GM12891 (cell line): ENCODE measurements at regions not wholly inside any gene's neighbourhood (a gene's known extent, or its start where the extent isn't known, plus 50 kb on each side); places are given as distances from the start of the nearest gene placed in this dataset.

Experiments used
- POLR2A ChIP-seq: IDR thresholded peaks from 2 replicates; pipeline ENCODE4 v1.6.1; 2011; ENCODE audit warnings: low read depth, low read length, control low read depth
- POLR2AphosphoS5 ChIP-seq: IDR thresholded peaks from 2 replicates; pipeline ENCODE4 v1.6.1; 2011; ENCODE audit warnings: low read depth, low read length, control low read depth
- TAF1 ChIP-seq: IDR thresholded peaks from 2 replicates; pipeline ENCODE4 v1.6.1; 2011; ENCODE audit warnings: low read depth, low read length, control low read depth

DNA sequence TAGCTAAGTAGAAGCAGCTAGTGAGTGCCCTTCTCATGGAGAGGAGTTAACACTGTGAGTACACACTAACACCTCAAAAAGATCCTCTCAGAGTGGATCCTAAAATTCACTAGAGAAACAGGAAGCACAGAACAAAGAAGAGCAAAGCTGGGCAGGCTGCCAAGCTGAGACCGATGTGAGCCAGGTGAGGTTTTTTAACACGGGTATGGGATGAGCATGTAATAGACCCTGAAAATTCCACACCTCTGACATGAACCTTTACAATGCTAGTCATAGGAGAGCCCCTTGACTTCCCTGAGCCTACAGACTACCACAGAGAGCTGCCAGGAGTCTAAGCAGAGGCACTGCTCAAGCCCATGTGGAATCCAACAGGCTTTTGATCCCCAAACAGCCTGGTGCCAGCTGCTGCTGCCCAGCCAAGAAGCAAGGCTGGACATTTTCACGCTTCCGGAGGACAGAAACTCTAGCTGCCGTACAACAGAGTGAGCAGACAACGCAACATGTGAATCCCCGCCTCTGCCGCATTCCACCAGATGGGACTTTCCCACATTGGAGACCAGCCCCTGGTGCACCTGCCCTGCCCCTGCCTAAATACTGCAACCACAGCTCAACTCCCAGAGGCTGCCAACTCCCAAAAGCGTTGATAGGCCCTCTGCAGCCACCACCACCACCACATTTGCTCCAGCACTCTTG, 280.8 kb downstream of the CDH10 start:
- no peak for TF ChIP-seq POLR2A
- TF ChIP-seq POLR2AphosphoS5: no peak
- no peak for TF ChIP-seq TAF1
